ENCODE measurements at regions not wholly inside any gene's neighbourhood (a gene's known extent, or its start where the extent isn't known, plus 50 kb on each side); places are given as distances from the start of the nearest gene placed in this dataset.

- no peak for DNase-seq (ENCODE audit: insufficient read length, low spot score, missing footprints)
Measured at GRCh38 chr4:124937993-124938392, 225.5 kb upstream of the ANKRD50 start.

GRCh38 chr4:124936427-124936826, 223.9 kb upstream of the ANKRD50 start:
- Histone ChIP-seq H3K4me1 (ENCODE audit: insufficient read depth, low read length) (peaks cover 31% of the 10 kb centered on the region), H4K20me1 (ENCODE audit: insufficient read depth, low read length) (no peaks in the 10 kb centered on the region), H3K36me3 (ENCODE audit: insufficient read depth, low read length) (no peaks in the 10 kb centered on the region), H3K4me3 (ENCODE audit: insufficient read depth, low read length) (no peak overlapping the region), H3K27ac (ENCODE audit: low read depth, low read length) (no peak overlapping the region), H3K27me3 (ENCODE audit: insufficient read depth, low read length) (no peaks in the 10 kb centered on the region), H3K9me3 (ENCODE audit: low read depth, low read length) (no peaks in the 10 kb centered on the region), H3K4me2 (ENCODE audit: insufficient read depth, low read length) (peak overlapping the region; percentile 28), H2AFZ (ENCODE audit: low read length) (peak overlapping the region; percentile 47), H3K79me2 (ENCODE audit: insufficient read depth, low read length) (no peaks in the 10 kb centered on the region)
- no peak for TF ChIP-seq CTCF (IDR thresholded peaks at IDR 0.05; ENCODE audit: extremely low read depth, low read depth, low read length)
- DNase-seq (ENCODE audit: insufficient read length, low spot score, missing footprints), result no peak

More at GRCh38 chr4:124937993-124938392, 225.5 kb upstream of the ANKRD50 start:
- H3K36me3 ChIP-seq (ENCODE audit: insufficient read depth, low read length), result no peaks in the 10 kb centered on the region
- H3K79me2 ChIP-seq (ENCODE audit: insufficient read depth, low read length), result no peaks in the 10 kb centered on the region
- no peak overlapping the region for H2AFZ ChIP-seq (ENCODE audit: low read length)
- H3K27me3 ChIP-seq (ENCODE audit: insufficient read depth, low read length), result no peaks in the 10 kb centered on the region
- no peak overlapping the region for H3K4me2 ChIP-seq (ENCODE audit: insufficient read depth, low read length)
- no peak overlapping the region for H3K4me3 ChIP-seq (ENCODE audit: insufficient read depth, low read length)
- no peaks in the 10 kb centered on the region for H4K20me1 ChIP-seq (ENCODE audit: insufficient read depth, low read length)
- peaks cover 32% of the 10 kb centered on the region for H3K4me1 ChIP-seq (ENCODE audit: insufficient read depth, low read length)
- no peak overlapping the region for H3K27ac ChIP-seq (ENCODE audit: low read depth, low read length)
- TF ChIP-seq CTCF (IDR thresholded peaks at IDR 0.05; ENCODE audit: extremely low read depth, low read depth, low read length), result no peak
- H3K9me3 ChIP-seq (ENCODE audit: low read depth, low read length), result no peaks in the 10 kb centered on the region

GRCh38 chr4:124934916-124935315, 222.4 kb upstream of the ANKRD50 start:
- no peak overlapping the region for H2AFZ ChIP-seq (ENCODE audit: low read length)
- H3K79me2 ChIP-seq (ENCODE audit: insufficient read depth, low read length), result no peaks in the 10 kb centered on the region
- peaks cover 25% of the 10 kb centered on the region for H3K4me1 ChIP-seq (ENCODE audit: insufficient read depth, low read length)
- no peaks in the 10 kb centered on the region for H3K9me3 ChIP-seq (ENCODE audit: low read depth, low read length)
- H3K27me3 ChIP-seq (ENCODE audit: insufficient read depth, low read length), result no peaks in the 10 kb centered on the region
- H3K4me3 ChIP-seq (ENCODE audit: insufficient read depth, low read length), result no peak overlapping the region
- H3K36me3 ChIP-seq (ENCODE audit: insufficient read depth, low read length), result no peaks in the 10 kb centered on the region
- H3K4me2 ChIP-seq (ENCODE audit: insufficient read depth, low read length), result no peak overlapping the region
- DNase-seq (ENCODE audit: insufficient read length, low spot score, missing footprints), result no peak
- no peak for TF ChIP-seq CTCF (IDR thresholded peaks at IDR 0.05; ENCODE audit: extremely low read depth, low read depth, low read length)
- H3K27ac ChIP-seq (ENCODE audit: low read depth, low read length), result no peak overlapping the region
- H4K20me1 ChIP-seq (ENCODE audit: insufficient read depth, low read length), result no peaks in the 10 kb centered on the region

GRCh38 chr4:124933521-124933920, 221.0 kb upstream of the ANKRD50 start:
- Histone ChIP-seq H3K27me3 (ENCODE audit: insufficient read depth, low read length) (no peaks in the 10 kb centered on the region), H3K27ac (ENCODE audit: low read depth, low read length) (no peak overlapping the region), H3K79me2 (ENCODE audit: insufficient read depth, low read length) (no peaks in the 10 kb centered on the region), H3K4me1 (ENCODE audit: insufficient read depth, low read length) (peaks cover 13% of the 10 kb centered on the region), H3K4me3 (ENCODE audit: insufficient read depth, low read length) (no peak overlapping the region), H4K20me1 (ENCODE audit: insufficient read depth, low read length) (no peaks in the 10 kb centered on the region), H3K9me3 (ENCODE audit: low read depth, low read length) (no peaks in the 10 kb centered on the region), H3K36me3 (ENCODE audit: insufficient read depth, low read length) (no peaks in the 10 kb centered on the region), H2AFZ (ENCODE audit: low read length) (no peak overlapping the region), H3K4me2 (ENCODE audit: insufficient read depth, low read length) (no peak overlapping the region)
- no peak for TF ChIP-seq CTCF (IDR thresholded peaks at IDR 0.05; ENCODE audit: extremely low read depth, low read depth, low read length)
- DNase-seq (ENCODE audit: insufficient read length, low spot score, missing footprints), result no peak
